Stimulated activated naive CD8-positive, alpha-beta T cell treated with anti-CD3 and anti-CD28 coated beads, Interleukin-15, Interleukin-2, amounts not matched to agents 100 ng/mL and 50 ng/mL, for 24 hours (primary cell): ENCODE measurements at regions not wholly inside any gene's neighbourhood (a gene's known extent, or its start where the extent isn't known, plus 50 kb on each side); places are given as distances from the start of the nearest gene placed in this dataset.

Experiments
- H3K27ac Mint-ChIP-seq: one replicate; pipeline ENCODE4 v1.8.0; 2021; ENCODE audit warnings: mild to moderate bottlenecking, mixed read lengths
- H3K27me3 Mint-ChIP-seq: one replicate; pipeline ENCODE4 v1.8.0; 2021; ENCODE audit warnings: mixed read lengths
- H3K36me3 Mint-ChIP-seq: one replicate; pipeline ENCODE4 v1.8.0; 2021; ENCODE audit warnings: low read depth, mixed read lengths
- H3K4me1 Mint-ChIP-seq: one replicate; pipeline ENCODE4 v1.8.0; 2021; ENCODE audit warnings: low read depth, mixed read lengths
- H3K4me3 Mint-ChIP-seq: one replicate; pipeline ENCODE4 v1.8.0; 2021; ENCODE audit warnings: mild to moderate bottlenecking, mixed read lengths
- H3K9me3 Mint-ChIP-seq: one replicate; pipeline ENCODE4 v1.8.0; 2021; ENCODE audit warnings: mixed read lengths

GRCh38 chr14:98536256-98536655 is 735.7 kb downstream of the BCL11B start:
- Mint-ChIP-seq H3K9me3 (no peaks in the 10 kb centered on the region), H3K36me3 (no peaks in the 10 kb centered on the region), H3K4me1 (peaks cover 6% of the 10 kb centered on the region), H3K4me3 (no peak overlapping the region), H3K27ac (no peak overlapping the region), H3K27me3 (no peaks in the 10 kb centered on the region)

- Mint-ChIP-seq H3K27me3 (no peaks in the 10 kb centered on the region), H3K9me3 (no peaks in the 10 kb centered on the region), H3K36me3 (no peaks in the 10 kb centered on the region), H3K4me3 (no peak overlapping the region), H3K4me1 (no peaks in the 10 kb centered on the region), H3K27ac (no peak overlapping the region)
Measured at GRCh38 chr14:98542316-98542715, 729.7 kb downstream of the BCL11B start.

GRCh38 chr14:98543074-98543473 is 728.9 kb downstream of the BCL11B start:
- H3K36me3 Mint-ChIP-seq, result no peaks in the 10 kb centered on the region
- no peaks in the 10 kb centered on the region for H3K27me3 Mint-ChIP-seq
- peaks cover 3% of the 10 kb centered on the region for H3K9me3 Mint-ChIP-seq
- H3K4me1 Mint-ChIP-seq, result peaks cover 4% of the 10 kb centered on the region
- no peak overlapping the region for H3K27ac Mint-ChIP-seq
- H3K4me3 Mint-ChIP-seq, result no peak overlapping the region

- Mint-ChIP-seq H3K4me3 (no peak overlapping the region), H3K27me3 (no peaks in the 10 kb centered on the region), H3K27ac (no peak overlapping the region), H3K36me3 (peaks cover 5% of the 10 kb centered on the region), H3K4me1 (peaks cover 14% of the 10 kb centered on the region), H3K9me3 (peaks cover 3% of the 10 kb centered on the region)
Measured at GRCh38 chr14:98544174-98544573, 727.8 kb downstream of the BCL11B start.

- Mint-ChIP-seq H3K27me3 (no peaks in the 10 kb centered on the region), H3K36me3 (peaks cover 5% of the 10 kb centered on the region), H3K4me3 (no peak overlapping the region), H3K4me1 (peaks cover 14% of the 10 kb centered on the region), H3K27ac (no peak overlapping the region), H3K9me3 (peaks cover 3% of the 10 kb centered on the region)
Measured at GRCh38 chr14:98545181-98545580, 726.8 kb downstream of the BCL11B start.

- Mint-ChIP-seq H3K9me3 (peaks cover 3% of the 10 kb centered on the region), H3K27me3 (no peaks in the 10 kb centered on the region), H3K36me3 (peaks cover 5% of the 10 kb centered on the region), H3K27ac (peak overlapping the region; percentile 86), H3K4me1 (peaks cover 14% of the 10 kb centered on the region), H3K4me3 (peak overlapping the region; percentile 15)
Measured at GRCh38 chr14:98548071-98548686, 723.8 kb downstream of the BCL11B start.

- Mint-ChIP-seq H3K4me1 (peaks cover 14% of the 10 kb centered on the region), H3K9me3 (peaks cover 8% of the 10 kb centered on the region), H3K27me3 (no peaks in the 10 kb centered on the region), H3K27ac (no peak overlapping the region), H3K36me3 (peaks cover 5% of the 10 kb centered on the region), H3K4me3 (no peak overlapping the region)
Measured at GRCh38 chr14:98551028-98551427, 721.0 kb downstream of the BCL11B start.

- Mint-ChIP-seq H3K4me1 (no peaks in the 10 kb centered on the region), H3K36me3 (no peaks in the 10 kb centered on the region), H3K4me3 (no peak overlapping the region), H3K27me3 (no peaks in the 10 kb centered on the region), H3K27ac (no peak overlapping the region), H3K9me3 (peaks cover 5% of the 10 kb centered on the region)
Measured at GRCh38 chr14:98555440-98555839, 716.6 kb downstream of the BCL11B start.

- H3K4me1 Mint-ChIP-seq, result no peaks in the 10 kb centered on the region
- peaks cover 8% of the 10 kb centered on the region for H3K9me3 Mint-ChIP-seq
- no peak overlapping the region for H3K4me3 Mint-ChIP-seq
- H3K27me3 Mint-ChIP-seq, result no peaks in the 10 kb centered on the region
- H3K27ac Mint-ChIP-seq, result no peak overlapping the region
- H3K36me3 Mint-ChIP-seq, result no peaks in the 10 kb centered on the region
Measured at GRCh38 chr14:98564006-98564405, 708.0 kb downstream of the BCL11B start.

GRCh38 chr14:98564541-98564940 is 707.5 kb downstream of the BCL11B start:
- H3K36me3 Mint-ChIP-seq, result no peaks in the 10 kb centered on the region
- H3K27ac Mint-ChIP-seq, result no peak overlapping the region
- H3K9me3 Mint-ChIP-seq, result peaks cover 9% of the 10 kb centered on the region
- H3K4me1 Mint-ChIP-seq, result no peaks in the 10 kb centered on the region
- H3K27me3 Mint-ChIP-seq, result no peaks in the 10 kb centered on the region
- no peak overlapping the region for H3K4me3 Mint-ChIP-seq

GRCh38 chr14:98571104-98571503 is 700.9 kb downstream of the BCL11B start:
- no peak overlapping the region for H3K27ac Mint-ChIP-seq
- no peak overlapping the region for H3K4me3 Mint-ChIP-seq
- no peaks in the 10 kb centered on the region for H3K4me1 Mint-ChIP-seq
- H3K9me3 Mint-ChIP-seq, result peaks cover 13% of the 10 kb centered on the region
- H3K27me3 Mint-ChIP-seq, result no peaks in the 10 kb centered on the region
- H3K36me3 Mint-ChIP-seq, result no peaks in the 10 kb centered on the region

- no peaks in the 10 kb centered on the region for H3K27me3 Mint-ChIP-seq
- no peak overlapping the region for H3K27ac Mint-ChIP-seq
- H3K36me3 Mint-ChIP-seq, result no peaks in the 10 kb centered on the region
- H3K4me3 Mint-ChIP-seq, result no peak overlapping the region
- H3K4me1 Mint-ChIP-seq, result no peaks in the 10 kb centered on the region
- peaks cover 20% of the 10 kb centered on the region for H3K9me3 Mint-ChIP-seq
Measured at GRCh38 chr14:98573082-98573481, 698.9 kb downstream of the BCL11B start.

- Mint-ChIP-seq H3K27me3 (peaks cover 8% of the 10 kb centered on the region), H3K9me3 (peaks cover 15% of the 10 kb centered on the region), H3K4me1 (no peaks in the 10 kb centered on the region), H3K4me3 (no peak overlapping the region), H3K27ac (no peak overlapping the region), H3K36me3 (no peaks in the 10 kb centered on the region)
Measured at GRCh38 chr14:98576463-98576862, 695.5 kb downstream of the BCL11B start.

GRCh38 chr14:98578204-98578603 is 693.8 kb downstream of the BCL11B start:
- no peaks in the 10 kb centered on the region for H3K36me3 Mint-ChIP-seq
- peaks cover 13% of the 10 kb centered on the region for H3K27me3 Mint-ChIP-seq
- H3K4me1 Mint-ChIP-seq, result no peaks in the 10 kb centered on the region
- no peak overlapping the region for H3K4me3 Mint-ChIP-seq
- H3K27ac Mint-ChIP-seq, result no peak overlapping the region
- H3K9me3 Mint-ChIP-seq, result peaks cover 13% of the 10 kb centered on the region

- Mint-ChIP-seq H3K4me1 (no peaks in the 10 kb centered on the region), H3K4me3 (no peak overlapping the region), H3K27me3 (peaks cover 13% of the 10 kb centered on the region), H3K9me3 (peaks cover 13% of the 10 kb centered on the region), H3K36me3 (no peaks in the 10 kb centered on the region), H3K27ac (no peak overlapping the region)
Measured at GRCh38 chr14:98579140-98579539, 692.9 kb downstream of the BCL11B start.

GRCh38 chr14:98580131-98580678 is 691.8 kb downstream of the BCL11B start:
- no peaks in the 10 kb centered on the region for H3K4me1 Mint-ChIP-seq
- no peak overlapping the region for H3K27ac Mint-ChIP-seq
- no peaks in the 10 kb centered on the region for H3K36me3 Mint-ChIP-seq
- H3K27me3 Mint-ChIP-seq, result peaks cover 13% of the 10 kb centered on the region
- H3K4me3 Mint-ChIP-seq, result no peak overlapping the region
- H3K9me3 Mint-ChIP-seq, result peaks cover 13% of the 10 kb centered on the region
